ENCODE measurements at regions not wholly inside any gene's neighbourhood (a gene's known extent, or its start where the extent isn't known, plus 50 kb on each side); places are given as distances from the start of the nearest gene placed in this dataset.

- DNase-seq (ENCODE audit: low read depth) = no peak
Observed at GRCh38 chr14:49971156-49972130, 78.6 kb downstream of the ARF6 start.

- no peak for DNase-seq (ENCODE audit: low read depth)
Observed at GRCh38 chr14:49972131-49972671, 79.3 kb downstream of the ARF6 start.

- DNase-seq (ENCODE audit: low read depth) = no peak
Observed at GRCh38 chr14:49972823-49973222, 79.9 kb downstream of the ARF6 start.

- DNase-seq (ENCODE audit: low read depth) = no peak
Observed at GRCh38 chr14:49975276-49975675, 82.4 kb downstream of the ARF6 start.

- DNase-seq (ENCODE audit: low read depth) = no peak
Observed at GRCh38 chr14:49975799-49976198, 82.9 kb downstream of the ARF6 start.

GRCh38 chr14:49977126-49977841 is 84.4 kb downstream of the ARF6 start:
- DNase-seq (ENCODE audit: low read depth) = no peak

GRCh38 chr14:49980027-49980426 is 87.1 kb downstream of the ARF6 start:
- no peak for DNase-seq (ENCODE audit: low read depth)

- no peak for DNase-seq (ENCODE audit: low read depth)
Observed at GRCh38 chr14:49982082-49982481, 89.2 kb downstream of the ARF6 start.

- no peak for DNase-seq (ENCODE audit: low read depth)
Observed at GRCh38 chr14:49982501-49982951, 89.6 kb downstream of the ARF6 start.

GRCh38 chr14:49984424-49984823 is 91.5 kb downstream of the ARF6 start:
- DNase-seq (ENCODE audit: low read depth) = no peak

- no peak for DNase-seq (ENCODE audit: low read depth)
Observed at GRCh38 chr14:49986343-49987014, 93.6 kb downstream of the ARF6 start.

- no peak for DNase-seq (ENCODE audit: low read depth)
Observed at GRCh38 chr14:49988080-49988990, 95.5 kb downstream of the ARF6 start.

GRCh38 chr14:49989966-49990365 is 97.1 kb downstream of the ARF6 start:
- DNase-seq (ENCODE audit: low read depth) = no peak

GRCh38 chr14:49991491-49991890 is 98.6 kb downstream of the ARF6 start:
- DNase-seq (ENCODE audit: low read depth) = no peak

GRCh38 chr14:49992036-49992435 is 99.2 kb downstream of the ARF6 start:
- DNase-seq (ENCODE audit: low read depth) = no peak

- DNase-seq (ENCODE audit: low read depth) = no peak
Observed at GRCh38 chr14:49992448-49992847, 99.6 kb downstream of the ARF6 start.

- no peak for DNase-seq (ENCODE audit: low read depth)
Observed at GRCh38 chr14:49992901-49993339, 100.0 kb downstream of the ARF6 start.

GRCh38 chr14:49993565-49993964 is 100.7 kb downstream of the ARF6 start:
- DNase-seq (ENCODE audit: low read depth) = no peak

- no peak for DNase-seq (ENCODE audit: low read depth)
Observed at GRCh38 chr14:49994951-49995561, 102.2 kb downstream of the ARF6 start.

- no peak for DNase-seq (ENCODE audit: low read depth)
Observed at GRCh38 chr14:49997991-49998390, 105.1 kb downstream of the ARF6 start.

Measured in CMK (cell line).